SKM-1 treated with dmso at 0.1 percent for 144 hours (cell line): ENCODE measurements at regions not wholly inside any gene's neighbourhood (a gene's known extent, or its start where the extent isn't known, plus 50 kb on each side); places are given as distances from the start of the nearest gene placed in this dataset.

ENCODE experiments used
- DNase-seq: peaks from one replicate; lab custom pipeline; 2025; ENCODE audit not compliant: unreplicated experiment; lab: John Stamatoyannopoulos, UW

GRCh38 chr5:68379275-68380036, 163.9 kb downstream of the PIK3R1 start:
- DNase-seq = no peak

GRCh38 chr5:68380078-68380477, 164.5 kb downstream of the PIK3R1 start:
- DNase-seq = no peak

- DNase-seq = no peak
These were observed 165.5 kb downstream of the PIK3R1 start for GRCh38 chr5:68381060-68381459.

- DNase-seq = no peak
These were observed 166.4 kb downstream of the PIK3R1 start for GRCh38 chr5:68381909-68382308.

GRCh38 chr5:68382640-68383039, 167.1 kb downstream of the PIK3R1 start:
- no peak for DNase-seq

GRCh38 chr5:68383888-68384310, 168.3 kb downstream of the PIK3R1 start:
- no peak for DNase-seq

GRCh38 chr5:68384936-68385594, 169.5 kb downstream of the PIK3R1 start:
- DNase-seq = no peak

- DNase-seq = no peak
These were observed 170.4 kb downstream of the PIK3R1 start for GRCh38 chr5:68385936-68386335.

GRCh38 chr5:68387074-68387796, 171.7 kb downstream of the PIK3R1 start:
- no peak for DNase-seq

- no peak for DNase-seq
These were observed 174.1 kb downstream of the PIK3R1 start for GRCh38 chr5:68389618-68390017.

- DNase-seq = no peak
These were observed 177.1 kb downstream of the PIK3R1 start for GRCh38 chr5:68392617-68393016.

GRCh38 chr5:68395302-68395701, 179.7 kb downstream of the PIK3R1 start:
- no peak for DNase-seq

GRCh38 chr5:68395926-68396511, 180.5 kb downstream of the PIK3R1 start:
- DNase-seq = no peak

GRCh38 chr5:68396722-68397121, 181.2 kb downstream of the PIK3R1 start:
- no peak for DNase-seq

GRCh38 chr5:68398146-68398812, 182.7 kb downstream of the PIK3R1 start:
- no peak for DNase-seq

GRCh38 chr5:68403301-68403700, 187.7 kb downstream of the PIK3R1 start:
- DNase-seq = no peak

- DNase-seq = no peak
These were observed 188.7 kb downstream of the PIK3R1 start for GRCh38 chr5:68404246-68404645.

GRCh38 chr5:68405026-68405684, 189.6 kb downstream of the PIK3R1 start:
- DNase-seq = no peak

- DNase-seq = no peak
These were observed 190.5 kb downstream of the PIK3R1 start for GRCh38 chr5:68405784-68406743.
